Prostate gland (tissue), 2 donors: ENCODE measurements at regions not wholly inside any gene's neighbourhood (a gene's known extent, or its start where the extent isn't known, plus 50 kb on each side); places are given as distances from the start of the nearest gene placed in this dataset.

Experiments used
- POLR2AphosphoS5 ChIP-seq: sonication (generic); formaldehyde crosslinking; IDR thresholded peaks from one replicate; pipeline ENCODE4 v1.6.1; 2017; ENCODE audit warnings: antibody characterized with exemption
- TF ChIP-seq, protein P1 (sequence below), 4 experiments: fragments of 200-600 bp in 2 of 4; fragments of 450-650 bp in 2 of 4; sonication (generic) in 2 of 4; IDR thresholded peaks; 1 replicate in 3 of 4; 2 replicates in 1 of 4; pipeline ENCODE4 v1.5.1; 2016 to 2019; ENCODE audit warnings: antibody characterized with exemption in 4 of 4, mild to moderate bottlenecking in 2 of 4, moderate library complexity in 2 of 4

DNA sequence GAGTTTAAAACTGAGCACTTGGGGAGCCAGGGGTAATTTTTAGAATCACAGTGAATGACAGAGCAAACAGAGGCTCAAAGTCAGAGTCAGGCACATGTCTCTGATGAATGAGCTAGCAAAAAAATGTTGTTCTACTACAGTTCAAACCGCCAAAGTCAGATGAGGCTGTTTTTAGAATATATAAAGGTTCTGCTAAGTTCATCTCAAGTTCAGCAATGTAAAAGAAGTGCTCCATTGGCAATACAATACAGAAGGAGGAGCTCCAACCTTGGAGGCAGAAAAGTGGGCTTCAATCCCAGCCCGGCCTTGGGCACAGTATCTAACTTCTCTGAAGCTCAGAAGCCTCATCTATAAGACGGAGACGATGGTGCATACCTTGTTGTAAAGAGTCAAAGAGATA lies 70.1 kb upstream of the IPO5 start:
- TF ChIP-seq, protein P1, sequence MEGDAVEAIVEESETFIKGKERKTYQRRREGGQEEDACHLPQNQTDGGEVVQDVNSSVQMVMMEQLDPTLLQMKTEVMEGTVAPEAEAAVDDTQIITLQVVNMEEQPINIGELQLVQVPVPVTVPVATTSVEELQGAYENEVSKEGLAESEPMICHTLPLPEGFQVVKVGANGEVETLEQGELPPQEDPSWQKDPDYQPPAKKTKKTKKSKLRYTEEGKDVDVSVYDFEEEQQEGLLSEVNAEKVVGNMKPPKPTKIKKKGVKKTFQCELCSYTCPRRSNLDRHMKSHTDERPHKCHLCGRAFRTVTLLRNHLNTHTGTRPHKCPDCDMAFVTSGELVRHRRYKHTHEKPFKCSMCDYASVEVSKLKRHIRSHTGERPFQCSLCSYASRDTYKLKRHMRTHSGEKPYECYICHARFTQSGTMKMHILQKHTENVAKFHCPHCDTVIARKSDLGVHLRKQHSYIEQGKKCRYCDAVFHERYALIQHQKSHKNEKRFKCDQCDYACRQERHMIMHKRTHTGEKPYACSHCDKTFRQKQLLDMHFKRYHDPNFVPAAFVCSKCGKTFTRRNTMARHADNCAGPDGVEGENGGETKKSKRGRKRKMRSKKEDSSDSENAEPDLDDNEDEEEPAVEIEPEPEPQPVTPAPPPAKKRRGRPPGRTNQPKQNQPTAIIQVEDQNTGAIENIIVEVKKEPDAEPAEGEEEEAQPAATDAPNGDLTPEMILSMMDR (IDR thresholded peaks at IDR 0.05) = no peak
- TF ChIP-seq POLR2AphosphoS5 = no peak
